ENCODE measurements at regions not wholly inside any gene's neighbourhood (a gene's known extent, or its start where the extent isn't known, plus 50 kb on each side); places are given as distances from the start of the nearest gene placed in this dataset.
"Not testable (repeated sequence)": the region's sequence is repeated elsewhere in the genome, so short reads cannot be mapped to it uniquely, and the experiment has no call there.

DNA sequence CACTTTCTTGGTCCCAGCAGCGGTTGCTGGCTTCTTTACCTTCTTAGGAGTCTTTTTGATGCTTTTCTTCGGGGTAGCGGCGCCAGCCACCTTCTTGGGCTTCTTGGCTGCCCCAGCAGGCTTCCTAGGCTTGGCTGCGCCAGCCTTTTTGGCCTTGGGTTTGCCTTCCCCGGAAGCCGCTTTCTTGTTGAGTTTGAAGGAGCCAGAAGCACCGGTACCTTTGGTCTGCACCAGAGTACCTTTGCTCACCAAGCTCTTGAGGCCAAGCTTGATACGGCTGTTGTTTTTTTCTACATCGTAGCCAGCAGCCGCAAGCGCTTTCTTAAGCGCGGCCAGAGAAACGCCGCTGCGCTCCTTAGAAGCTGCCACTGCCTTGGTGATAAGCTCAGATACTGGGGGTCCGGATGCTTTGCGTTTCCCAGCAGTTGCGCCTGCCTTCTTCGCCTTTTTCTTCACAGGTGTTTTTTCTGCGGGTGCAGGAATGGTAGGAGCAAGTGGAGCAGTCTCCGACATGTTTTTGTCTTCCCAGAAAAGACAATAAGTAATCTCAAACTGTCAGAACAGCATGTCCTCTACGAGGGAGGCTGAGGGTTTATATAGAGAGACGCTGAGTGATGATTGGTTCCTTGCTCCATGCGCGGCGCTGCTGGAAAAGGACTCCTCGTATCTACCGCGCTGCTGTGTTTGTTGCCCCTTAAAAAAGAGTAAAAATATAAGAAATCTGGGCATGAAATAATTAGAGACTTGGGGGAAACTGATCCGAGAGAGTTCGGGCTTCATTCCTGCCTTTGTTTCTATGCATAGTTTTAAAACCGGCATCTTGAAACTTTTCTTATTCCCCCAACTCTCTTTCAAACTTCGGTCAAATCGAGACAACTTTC, 130.3 kb upstream of the BTN3A2 start:
- peak in 3 of 4 experiments; percentile 62 to 72 (median 66) for DNase-seq

DNA sequence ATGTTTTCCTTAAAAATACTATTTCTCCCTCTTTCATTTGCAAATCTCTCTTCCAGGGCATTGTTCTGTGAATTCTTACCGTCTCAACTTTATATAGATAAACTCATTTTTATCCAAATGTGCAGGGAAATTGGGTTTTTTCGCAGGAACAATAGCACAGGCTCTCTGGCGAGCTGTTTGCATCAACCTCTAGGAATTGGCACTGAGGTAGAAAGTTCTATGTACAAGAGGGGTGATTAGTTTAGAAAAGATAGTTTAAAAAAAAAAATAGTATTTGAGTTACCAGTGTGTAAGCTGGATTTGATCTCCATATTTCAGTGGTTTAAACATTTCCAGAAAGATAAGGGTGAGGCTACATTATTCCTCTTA, 129.7 kb upstream of the BTN3A2 start:
- DNase-seq = no peak

- not testable (repeated sequence) for DNase-seq
These were observed 125.6 kb upstream of the BTN3A2 start for GRCh38 chr6:26239415-26239814.

GRCh38 chr6:26240157-26241032, 124.6 kb upstream of the BTN3A2 start:
- DNase-seq = peak in 3 of 4 experiments; percentile 25 to 58 (median 43)

- DNase-seq = no peak
These were observed 123.7 kb upstream of the BTN3A2 start for GRCh38 chr6:26241033-26241895.

GRCh38 chr6:26243132-26243531, 121.9 kb upstream of the BTN3A2 start:
- no peak for DNase-seq

DNA sequence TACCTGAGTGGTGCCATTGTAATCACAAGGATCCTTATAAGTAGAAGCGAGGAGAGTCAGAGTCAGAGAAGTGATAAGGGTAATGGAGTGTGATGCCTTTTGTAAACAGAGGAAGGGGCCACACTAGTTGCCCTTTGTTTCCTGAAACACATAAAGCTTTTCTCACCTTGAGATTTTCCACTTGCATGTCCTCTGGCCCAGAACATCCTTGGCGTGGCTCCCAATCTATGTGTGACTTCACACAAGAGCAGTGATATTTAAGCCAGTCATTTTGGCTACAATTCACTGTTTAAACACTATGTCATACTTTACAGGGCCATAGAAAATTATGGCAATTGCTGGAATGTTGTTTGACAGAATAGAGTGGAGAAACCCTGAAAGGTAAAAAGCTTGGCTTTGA, 121.2 kb upstream of the BTN3A2 start:
- DNase-seq = no peak

GRCh38 chr6:26246058-26246457, 118.9 kb upstream of the BTN3A2 start:
- DNase-seq = no peak

DNA sequence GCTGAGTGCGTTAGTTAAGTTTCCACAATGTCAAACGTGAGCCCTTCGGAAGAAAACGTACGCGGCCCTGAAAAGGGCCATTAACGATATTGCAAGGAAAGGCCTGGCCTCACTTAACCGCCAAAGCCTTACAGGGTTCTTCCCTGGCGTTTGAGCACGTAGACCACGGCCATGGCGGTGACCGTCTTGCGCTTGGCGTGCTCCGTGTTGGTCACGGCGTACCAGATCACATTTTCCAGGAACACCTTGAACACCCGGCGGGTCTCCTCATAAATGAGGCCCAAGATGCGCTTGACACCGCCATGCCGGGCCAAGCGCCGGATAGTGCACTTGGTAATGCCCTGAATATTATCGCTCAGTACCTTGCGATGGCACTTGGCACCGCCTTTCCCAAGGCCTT, 118.4 kb upstream of the BTN3A2 start:
- no peak for DNase-seq

- DNase-seq = peak in 2 of 4 experiments; percentile 21 to 33
These were observed 115.4 kb upstream of the BTN3A2 start for GRCh38 chr6:26249707-26249956.

DNA sequence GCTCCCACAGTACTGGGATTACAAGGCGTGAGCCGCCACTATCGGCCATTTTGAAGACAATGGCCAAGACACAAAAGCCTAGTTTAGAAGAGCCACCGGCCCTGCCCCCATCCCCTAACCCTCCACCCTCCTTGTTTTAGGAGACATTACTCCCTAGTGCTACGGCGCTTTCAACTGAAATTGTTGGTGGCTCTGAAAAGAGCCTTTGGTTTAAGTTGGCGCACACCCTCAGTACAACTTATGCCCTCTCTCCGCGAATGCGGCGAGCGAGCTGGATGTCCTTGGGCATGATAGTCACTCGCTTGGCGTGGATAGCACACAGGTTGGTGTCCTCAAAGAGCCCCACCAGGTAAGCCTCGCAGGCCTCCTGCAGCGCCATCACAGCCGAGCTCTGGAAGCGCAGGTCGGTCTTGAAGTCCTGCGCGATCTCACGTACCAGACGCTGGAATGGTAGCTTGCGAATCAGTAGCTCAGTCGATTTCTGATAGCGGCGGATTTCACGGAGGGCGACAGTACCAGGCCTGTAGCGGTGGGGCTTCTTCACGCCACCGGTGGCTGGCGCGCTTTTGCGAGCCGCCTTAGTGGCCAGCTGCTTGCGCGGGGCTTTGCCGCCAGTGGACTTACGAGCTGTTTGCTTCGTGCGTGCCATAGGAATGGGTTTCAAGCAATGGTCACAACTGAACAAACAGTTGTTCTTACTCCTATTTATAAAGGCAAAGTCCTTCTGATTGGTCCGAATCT, 114.9 kb upstream of the BTN3A2 start:
- DNase-seq = peak in 3 of 4 experiments; percentile 28 to 67 (median 59)

DNA sequence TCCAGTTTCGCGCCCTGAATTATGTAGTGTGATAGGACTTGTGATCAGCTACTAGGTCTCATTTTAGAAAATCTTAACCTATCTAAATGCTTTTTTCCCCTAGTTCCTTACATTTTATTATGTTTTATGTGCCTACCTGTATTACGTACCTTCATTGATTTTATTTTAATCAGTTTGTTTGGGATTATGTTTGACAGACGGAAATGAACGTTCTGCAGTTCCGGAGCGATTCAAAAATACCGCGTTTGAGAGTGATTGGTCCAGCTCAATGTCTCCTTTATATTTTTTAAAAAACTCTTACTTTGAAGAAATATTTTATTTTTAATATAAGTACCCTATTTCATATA, 114.3 kb upstream of the BTN3A2 start:
- DNase-seq = peak in 1 of 4 experiments; percentile 10

DNA sequence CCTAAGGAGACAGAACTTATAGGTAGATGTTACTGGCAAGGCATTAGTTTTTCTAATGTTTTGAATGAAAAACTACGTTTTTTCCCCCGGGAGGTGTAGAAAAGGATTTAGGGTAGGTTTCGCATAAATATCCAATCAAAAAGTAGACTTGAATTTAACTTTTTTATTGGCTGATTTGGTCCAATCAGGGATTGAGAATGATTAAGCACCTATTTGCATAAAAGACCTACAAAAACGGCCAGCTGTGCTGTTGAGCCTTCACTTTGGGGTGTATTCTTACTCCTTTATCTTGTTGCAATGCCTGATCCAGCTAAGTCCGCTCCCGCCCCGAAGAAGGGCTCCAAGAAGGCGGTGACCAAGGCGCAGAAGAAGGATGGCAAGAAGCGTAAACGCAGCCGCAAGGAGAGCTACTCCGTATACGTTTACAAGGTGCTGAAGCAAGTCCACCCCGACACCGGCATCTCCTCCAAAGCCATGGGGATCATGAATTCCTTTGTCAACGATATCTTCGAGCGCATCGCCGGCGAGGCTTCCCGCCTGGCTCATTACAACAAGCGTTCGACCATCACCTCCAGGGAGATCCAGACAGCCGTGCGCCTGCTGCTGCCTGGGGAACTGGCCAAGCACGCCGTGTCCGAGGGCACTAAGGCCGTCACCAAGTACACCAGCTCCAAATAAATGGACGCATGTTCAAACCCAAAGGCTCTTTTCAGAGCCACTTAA, 113.5 kb upstream of the BTN3A2 start:
- DNase-seq = peak in 3 of 4 experiments; percentile 9 to 34 (median 21)

- DNase-seq = no peak
These were observed 112.9 kb upstream of the BTN3A2 start for GRCh38 chr6:26252077-26252472.

- DNase-seq = no peak
These were observed 110.3 kb upstream of the BTN3A2 start for GRCh38 chr6:26254724-26255123.

DNA sequence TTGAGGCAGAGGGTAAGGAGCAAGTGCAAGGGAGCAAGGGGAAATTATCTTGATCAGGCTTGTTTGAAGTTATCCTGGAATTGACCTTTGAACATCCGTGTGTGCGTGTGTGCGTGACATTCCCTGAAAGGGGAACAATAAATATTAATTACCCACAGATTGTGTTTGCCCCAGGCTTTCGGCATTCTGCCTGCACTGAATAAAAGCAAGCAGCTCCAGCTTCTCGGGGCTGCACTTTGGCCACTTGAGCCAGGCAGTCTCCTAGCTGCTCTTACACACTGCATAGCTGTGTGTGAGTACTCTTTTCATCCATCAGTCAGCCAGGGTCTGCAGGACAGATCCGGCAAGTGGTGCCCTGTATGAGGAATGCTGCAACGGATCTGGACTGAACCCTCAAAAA, 107.7 kb upstream of the BTN3A2 start:
- DNase-seq = no peak

DNA sequence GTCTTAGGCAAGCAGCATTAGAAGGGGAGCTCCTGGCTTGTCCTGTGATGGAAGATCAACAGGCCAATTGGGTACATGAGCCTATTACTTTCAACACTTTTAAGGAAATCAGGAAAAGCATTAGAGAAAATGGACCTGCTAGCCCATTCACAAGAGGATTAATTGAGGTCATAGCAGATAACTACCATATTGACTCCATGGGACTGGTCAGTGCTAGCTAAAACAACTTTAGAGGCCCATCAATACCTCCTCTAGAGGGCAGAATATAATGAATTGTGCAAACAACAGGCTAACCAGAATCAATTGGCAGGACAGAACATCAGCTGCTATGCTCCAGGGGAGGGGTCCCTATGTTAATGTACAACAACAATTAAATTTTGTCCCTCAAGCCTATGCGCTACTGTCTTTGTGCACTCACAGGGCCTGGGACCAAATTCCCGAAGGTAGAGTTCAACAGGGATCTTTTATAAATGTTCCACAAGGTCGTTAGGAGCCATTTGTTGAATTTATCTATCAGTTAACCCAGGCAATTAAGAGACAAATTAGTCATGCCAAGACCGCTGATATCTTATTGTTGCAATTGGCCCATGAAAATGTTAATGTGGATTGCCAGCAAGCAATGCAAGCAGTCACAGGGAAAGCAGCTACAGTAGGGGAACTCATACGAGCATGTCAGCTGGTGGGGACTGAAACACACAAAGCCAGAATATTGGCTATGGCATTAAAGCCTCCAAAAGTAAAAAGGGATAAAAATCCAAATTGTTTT, 106.6 kb upstream of the BTN3A2 start:
- DNase-seq = no peak

DNA sequence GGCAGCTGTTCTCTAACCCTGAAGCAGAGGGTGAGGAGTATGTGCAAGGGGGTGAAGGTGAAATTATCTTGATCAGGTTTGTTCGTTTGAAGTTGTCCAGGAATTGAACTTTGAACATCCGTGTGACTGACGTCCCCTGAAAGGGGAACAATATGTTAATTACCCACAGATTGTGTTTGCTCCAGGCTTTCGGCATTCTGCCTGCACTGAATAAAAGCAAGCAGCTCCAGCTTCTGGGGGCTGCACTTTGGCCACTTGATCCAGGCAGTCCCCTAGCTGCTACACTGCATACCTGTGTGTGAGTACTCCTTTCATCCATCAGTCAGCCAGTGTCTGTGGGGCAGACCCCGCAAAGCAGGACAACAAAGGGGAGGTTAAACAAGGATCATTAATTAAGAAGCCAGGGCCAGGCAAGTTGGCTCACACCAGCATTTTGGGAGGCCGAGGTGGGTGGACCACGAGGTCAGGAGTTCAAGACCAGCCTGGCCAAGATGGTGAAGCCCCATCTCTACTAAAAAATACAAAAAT, 104.8 kb upstream of the BTN3A2 start:
- no peak for DNase-seq

- DNase-seq = no peak
These were observed 104.1 kb upstream of the BTN3A2 start for GRCh38 chr6:26260725-26261490.

- DNase-seq = no peak
These were observed 100.5 kb upstream of the BTN3A2 start for GRCh38 chr6:26264547-26264946.
